Ovary (tissue), 7 donors: ENCODE measurements at regions not wholly inside any gene's neighbourhood (a gene's known extent, or its start where the extent isn't known, plus 50 kb on each side); places are given as distances from the start of the nearest gene placed in this dataset.

Source experiments
- DNase-seq, 5 donors: peaks; one replicate each; pipeline ENCODE4 v3.0.0-alpha.2; 2019 to 2020
- H3K27ac ChIP-seq, 2 donors: fragments of 200-600 bp; one replicate each; pipeline versions ENCODE4 v1.5.1 to v1.8.0; 2019 to 2022
- H3K27me3 ChIP-seq: fragments of 200-600 bp; one replicate; pipeline ENCODE4 v1.8.0; 2022
- H3K36me3 ChIP-seq: fragments of 200-600 bp; sonication (generic); one replicate; pipeline ENCODE4 v1.5.1; 2019
- H3K4me1 ChIP-seq: one replicate; pipeline ENCODE4 v1.8.1; 2013; ENCODE audit warnings: mild to moderate bottlenecking, moderate library complexity; ENCODE audit not compliant: insufficient read depth
- H3K4me3 ChIP-seq: fragments of 200-600 bp; sonication (generic); one replicate; pipeline ENCODE4 v1.5.1; 2017
- H3K9me3 ChIP-seq, 2 donors: fragments of 200-600 bp in 1 of 2; sonication (generic) in 1 of 2; one replicate each; pipeline versions ENCODE4 v1.5.1 to v1.8.1; 2013 to 2019; ENCODE audit warnings: mild to moderate bottlenecking in 1 of 2, moderate library complexity in 1 of 2
- EP300 ChIP-seq: sonication (generic); formaldehyde crosslinking; IDR thresholded peaks from one replicate; pipeline ENCODE4 v1.6.1; 2017; ENCODE audit warnings: antibody characterized with exemption
- POLR2A ChIP-seq: fragments of 450-650 bp; IDR thresholded peaks from one replicate; pipeline ENCODE4 v1.6.1; 2017; ENCODE audit warnings: antibody characterized with exemption, mild to moderate bottlenecking, moderate library complexity
- WGBS, 3 donors: extraction: QIAGEN DNeasy Blood & Tissue Kit in 1 of 3; methylation state at CpG; one replicate each; pipeline versions ENCODE4 v1.1.5 to v1.1.7; 2013 to 2017; 5-methylcytosine and 5-hydroxymethylcytosine counted together
- intact Hi-C, 4 donors: fragments of 100-400 bp; cut with DNase I; formaldehyde crosslinking; loops; one replicate each; pipeline versions ENCODE4 v1.11.0 to v1.15.1; 2022 to 2023
- TF ChIP-seq, protein P1 (sequence below), 3 donors: fragments of 450-650 bp in 2 of 3; fragments of 200-600 bp in 1 of 3; IDR thresholded peaks; one replicate each; pipeline versions ENCODE4 v1.5.1 to v1.8.0; 2016 to 2022; ENCODE audit warnings: antibody characterized with exemption in 3 of 3, mild to moderate bottlenecking in 1 of 3
- donor health status: DM: no; HTN: no; CAD: no; lungs with moderate emphysema.
- donor health status: DM: no; HTN: no; CAD: no.
- donor health status: Bipolar disorder and iron deficiency.
- donor health status: DM: no; HTN: no; CAD: no.
- donor health status: DM: yes; HTN: yes; CAD: no.

DNA sequence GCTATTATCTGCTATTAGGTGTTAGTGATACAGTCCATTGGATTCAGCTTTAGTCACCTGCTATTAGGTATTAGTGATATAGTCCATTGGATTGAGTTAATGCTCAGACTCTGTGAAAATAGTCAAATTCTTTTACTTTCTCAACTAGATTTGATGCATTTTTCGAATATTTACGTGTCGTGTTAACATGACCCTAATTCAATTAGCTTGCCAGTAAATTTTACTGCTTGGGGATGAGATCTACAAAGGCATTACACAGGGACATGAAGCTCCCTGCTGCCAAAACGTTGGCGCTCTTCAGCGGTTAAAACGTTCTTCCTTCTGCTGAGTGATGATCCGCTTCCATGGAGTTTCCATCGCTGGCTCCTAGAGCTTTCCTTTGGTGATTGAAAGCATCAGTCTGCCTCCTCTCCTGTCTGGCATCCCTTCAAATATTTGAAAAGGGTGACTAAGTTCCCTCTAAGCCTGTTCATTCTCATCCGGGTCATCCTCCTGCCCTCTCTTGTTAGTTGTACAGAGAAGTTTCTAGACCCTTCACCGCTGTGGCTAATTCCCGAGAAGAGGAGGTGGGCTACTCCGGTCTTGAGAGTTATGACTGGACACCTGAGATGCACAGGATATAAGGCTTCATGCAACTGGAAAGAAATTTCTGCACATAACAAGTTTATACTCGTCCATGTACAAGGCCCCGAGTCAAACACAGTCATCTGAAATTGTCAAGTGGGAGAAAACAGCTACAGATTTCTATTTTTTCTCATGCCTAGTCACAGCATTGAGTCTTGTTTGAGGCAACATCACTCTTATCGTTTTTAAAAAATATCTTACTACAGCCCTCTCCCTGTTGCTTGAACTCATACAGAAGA is 254.0 kb downstream of the KLF6 start:
- no peaks in the 10 kb centered on the region for H3K27me3 ChIP-seq
- H3K9me3 ChIP-seq = no peaks in the 10 kb centered on the region
- no peaks in the 10 kb centered on the region for H3K36me3 ChIP-seq
- no peak overlapping the region for H3K27ac ChIP-seq
- TF ChIP-seq POLR2A = no peak
- no peak overlapping the region for H3K4me3 ChIP-seq
- WGBS, 3 donors = 83 to 89% (median 85%) methylated on average over 16 of the region's 16 CpGs
- no peak for DNase-seq
- intact Hi-C loops = no loop called here
- peaks cover 2% of the 10 kb centered on the region for H3K4me1 ChIP-seq

DNA sequence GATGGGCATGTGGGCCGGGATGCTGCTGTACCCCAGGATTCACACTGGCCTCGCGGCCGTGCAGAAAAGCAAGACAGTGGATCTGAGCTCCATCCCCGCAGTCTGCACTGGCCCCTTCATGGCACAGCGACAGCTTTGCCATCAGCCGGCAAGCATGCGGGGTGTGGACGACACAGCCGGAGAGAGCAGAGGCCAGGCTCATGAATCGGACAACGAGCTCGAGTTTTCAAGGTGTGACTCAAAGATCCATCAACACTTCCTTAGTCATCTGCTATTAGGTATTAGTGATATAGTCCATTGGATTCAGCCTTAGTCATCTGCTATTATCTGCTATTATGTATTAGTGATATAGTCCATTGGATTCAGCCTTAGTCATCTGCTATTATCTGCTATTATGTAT is 254.7 kb downstream of the KLF6 start:
- H3K27me3 ChIP-seq = no peaks in the 10 kb centered on the region
- H3K36me3 ChIP-seq = no peaks in the 10 kb centered on the region
- intact Hi-C loops = no loop called here
- TF ChIP-seq, protein P1, sequence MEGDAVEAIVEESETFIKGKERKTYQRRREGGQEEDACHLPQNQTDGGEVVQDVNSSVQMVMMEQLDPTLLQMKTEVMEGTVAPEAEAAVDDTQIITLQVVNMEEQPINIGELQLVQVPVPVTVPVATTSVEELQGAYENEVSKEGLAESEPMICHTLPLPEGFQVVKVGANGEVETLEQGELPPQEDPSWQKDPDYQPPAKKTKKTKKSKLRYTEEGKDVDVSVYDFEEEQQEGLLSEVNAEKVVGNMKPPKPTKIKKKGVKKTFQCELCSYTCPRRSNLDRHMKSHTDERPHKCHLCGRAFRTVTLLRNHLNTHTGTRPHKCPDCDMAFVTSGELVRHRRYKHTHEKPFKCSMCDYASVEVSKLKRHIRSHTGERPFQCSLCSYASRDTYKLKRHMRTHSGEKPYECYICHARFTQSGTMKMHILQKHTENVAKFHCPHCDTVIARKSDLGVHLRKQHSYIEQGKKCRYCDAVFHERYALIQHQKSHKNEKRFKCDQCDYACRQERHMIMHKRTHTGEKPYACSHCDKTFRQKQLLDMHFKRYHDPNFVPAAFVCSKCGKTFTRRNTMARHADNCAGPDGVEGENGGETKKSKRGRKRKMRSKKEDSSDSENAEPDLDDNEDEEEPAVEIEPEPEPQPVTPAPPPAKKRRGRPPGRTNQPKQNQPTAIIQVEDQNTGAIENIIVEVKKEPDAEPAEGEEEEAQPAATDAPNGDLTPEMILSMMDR (IDR thresholded peaks at IDR 0.05) = no peak
- TF ChIP-seq EP300 (no peak), POLR2A (no peak)
- 92 to 95% (median 95%) methylated on average over 13 of the region's 13 CpGs for WGBS, 3 donors
- DNase-seq = no peak
- no peak overlapping the region for H3K4me3 ChIP-seq
- H3K4me1 ChIP-seq = peaks cover 2% of the 10 kb centered on the region
- no peak overlapping the region for H3K27ac ChIP-seq
- H3K9me3 ChIP-seq = no peaks in the 10 kb centered on the region

DNA sequence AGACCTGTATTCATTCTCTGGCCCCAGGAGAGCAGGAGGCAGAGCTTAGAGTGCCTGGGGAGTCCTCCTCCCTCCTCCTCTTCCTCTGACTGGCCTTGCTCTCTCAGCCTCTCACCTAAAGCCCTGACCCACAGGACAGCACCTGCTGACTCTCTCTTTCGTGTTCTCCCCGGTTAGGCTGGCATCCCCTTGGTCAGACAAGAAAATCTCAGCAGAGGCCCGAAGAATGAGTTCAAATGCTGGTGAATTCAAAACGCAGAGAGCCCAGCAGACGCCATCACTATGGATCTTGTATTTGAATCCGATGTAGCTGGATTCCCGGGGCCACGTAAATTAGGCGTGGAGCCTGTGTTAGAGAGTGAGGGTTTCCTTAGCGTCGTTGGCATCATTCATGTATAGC is 255.3 kb downstream of the KLF6 start:
- no peaks in the 10 kb centered on the region for H3K27me3 ChIP-seq
- no peak for TF ChIP-seq POLR2A
- no peak overlapping the region for H3K27ac ChIP-seq
- no peak for DNase-seq
- intact Hi-C loops = no loop called here
- H3K4me1 ChIP-seq = peaks cover 2% of the 10 kb centered on the region
- WGBS, 3 donors = 93 to 94% (median 94%) methylated on average over 11 of the region's 11 CpGs
- no peaks in the 10 kb centered on the region for H3K9me3 ChIP-seq
- H3K36me3 ChIP-seq = no peaks in the 10 kb centered on the region
- no peak overlapping the region for H3K4me3 ChIP-seq

DNA sequence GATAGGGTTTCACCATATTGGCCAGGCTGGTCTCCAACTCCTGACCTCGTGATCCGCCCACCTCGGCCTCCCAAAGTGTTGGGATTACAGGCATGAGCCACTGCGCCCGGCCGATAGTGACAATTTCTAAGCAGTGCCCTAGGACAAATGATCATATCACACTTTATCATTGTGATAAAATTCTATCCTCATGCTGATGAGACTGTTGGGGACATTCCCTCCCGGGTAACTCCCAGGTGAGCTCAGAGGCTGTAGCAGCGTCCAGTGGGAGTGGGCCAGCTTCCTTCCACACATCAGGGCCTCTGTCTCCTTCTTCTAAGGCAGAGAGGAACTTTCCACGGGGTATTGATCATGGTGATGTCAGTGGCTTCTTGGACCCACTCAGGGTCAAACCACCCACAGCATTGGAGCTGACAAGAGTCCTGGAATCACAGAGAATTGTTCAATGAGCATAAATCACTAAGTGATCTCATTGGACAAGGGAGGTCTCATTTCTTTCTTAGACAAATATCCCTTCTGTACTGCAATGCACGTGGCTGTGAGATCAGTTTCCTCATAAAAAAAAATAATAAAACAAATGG is 256.1 kb downstream of the KLF6 start:
- Histone ChIP-seq H3K36me3 (no peaks in the 10 kb centered on the region), H3K27me3 (no peaks in the 10 kb centered on the region), H3K4me3 (no peak overlapping the region), H3K9me3 (no peaks in the 10 kb centered on the region), H3K27ac (no peak overlapping the region), H3K4me1 (peaks cover 2% of the 10 kb centered on the region)
- 82 to 90% (median 89%) methylated on average over 10 of the region's 10 CpGs for WGBS, 3 donors
- TF ChIP-seq POLR2A (no peak), EP300 (no peak)
- TF ChIP-seq, protein P1 (IDR thresholded peaks at IDR 0.05) = no peak
- no peak for DNase-seq
- intact Hi-C loops = no loop called here

DNA sequence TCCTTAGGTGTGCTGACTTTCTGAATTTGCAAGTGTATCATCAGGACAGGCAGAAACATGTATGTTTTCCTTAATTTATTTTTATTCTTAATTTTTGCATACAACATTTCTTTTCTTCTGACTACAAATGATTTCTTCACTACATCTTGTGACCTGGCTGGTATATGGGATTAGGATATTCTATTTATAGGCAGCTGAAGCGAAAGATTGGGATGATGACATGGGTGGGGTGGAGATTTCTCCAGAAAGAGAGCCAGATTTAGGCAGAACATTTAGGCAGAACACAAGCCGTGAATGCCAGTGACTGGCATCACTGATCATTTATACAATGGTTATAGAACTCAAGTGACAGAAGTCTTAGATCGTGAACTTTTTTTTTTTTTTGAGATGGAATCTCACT is 256.7 kb downstream of the KLF6 start:
- no peak for DNase-seq
- Histone ChIP-seq H3K4me3 (no peak overlapping the region), H3K27ac (no peak overlapping the region), H3K36me3 (no peaks in the 10 kb centered on the region), H3K27me3 (no peaks in the 10 kb centered on the region), H3K9me3 (no peaks in the 10 kb centered on the region), H3K4me1 (peaks cover 2% of the 10 kb centered on the region)
- WGBS, 3 donors = 80 to 91% (median 83%) methylated on average over 3 of the region's 3 CpGs
- intact Hi-C loops = no loop called here
- no peak for TF ChIP-seq POLR2A
- no peak for TF ChIP-seq EP300
- TF ChIP-seq, protein P1 (IDR thresholded peaks at IDR 0.05) = no peak
